NCI-H146 treated with DMSO at 0.1 percent for 48 hours (cell line): ENCODE measurements at regions not wholly inside any gene's neighbourhood (a gene's known extent, or its start where the extent isn't known, plus 50 kb on each side); places are given as distances from the start of the nearest gene placed in this dataset.
A peak's percentile ranks its signal among the peaks of the same experiment; 100 is the strongest.

Experiments used
- DNase-seq: peaks from one replicate; lab custom pipeline; 2025; ENCODE audit not compliant: unreplicated experiment; lab: John Stamatoyannopoulos, UW

DNA sequence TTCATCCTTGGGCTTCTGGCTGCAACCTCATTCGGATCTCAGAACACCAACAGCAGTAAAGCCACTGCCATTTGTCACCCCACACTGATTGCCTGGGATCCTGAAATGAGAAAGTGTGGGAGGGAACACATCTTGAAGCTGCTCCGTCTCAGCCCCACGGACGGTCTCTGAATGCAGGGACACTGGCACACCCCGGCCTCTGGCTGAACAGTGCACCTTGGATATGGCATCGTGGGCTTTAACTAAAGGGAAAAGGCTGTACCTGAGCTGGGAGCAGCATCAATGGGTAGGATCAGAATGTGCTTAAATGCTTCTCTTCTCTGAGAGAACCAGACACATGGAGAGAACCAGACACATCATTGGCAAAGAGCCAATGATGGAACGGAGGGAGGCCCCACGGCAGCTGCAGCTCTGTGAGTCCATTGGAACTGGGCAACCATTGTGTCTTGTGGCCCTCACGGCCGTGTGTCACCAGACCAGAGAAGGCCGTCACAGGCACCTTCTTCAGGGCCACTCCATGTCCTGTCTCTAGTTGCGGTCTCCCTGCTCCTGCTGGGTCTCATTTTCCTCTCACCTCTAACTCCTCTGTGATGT lies 193.4 kb upstream of the MYT1L start:
- DNase-seq = no peak

GRCh38 chr2:2523461-2524347 lies 192.6 kb upstream of the MYT1L start:
- DNase-seq = no peak

DNA sequence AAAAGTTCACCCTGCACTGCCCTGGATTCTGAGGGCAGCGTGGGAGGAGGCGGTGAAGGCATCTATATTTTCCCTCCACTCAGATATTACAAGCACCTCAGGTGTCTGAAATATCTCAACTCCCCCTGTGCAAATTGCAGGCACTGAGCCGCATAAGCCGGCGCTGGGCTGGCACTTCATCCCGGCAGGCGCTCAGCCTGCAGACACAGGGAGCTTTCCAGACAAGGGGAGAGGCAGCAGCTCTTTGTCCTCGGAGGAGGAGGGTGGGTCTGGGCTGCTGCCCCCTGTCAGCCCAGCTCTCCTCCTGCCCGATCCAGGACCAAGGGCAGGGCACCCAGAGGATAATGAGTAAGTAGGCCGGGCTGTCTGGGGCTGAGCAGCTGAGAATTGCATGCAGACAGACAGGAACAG lies 189.3 kb upstream of the MYT1L start:
- no peak for DNase-seq

GRCh38 chr2:2519381-2519780 lies 188.3 kb upstream of the MYT1L start:
- no peak for DNase-seq

- peak; percentile 11 for DNase-seq
Measured at GRCh38 chr2:2517399-2517798, 186.3 kb upstream of the MYT1L start.

- DNase-seq = no peak
Measured at GRCh38 chr2:2516386-2516785, 185.3 kb upstream of the MYT1L start.

DNA sequence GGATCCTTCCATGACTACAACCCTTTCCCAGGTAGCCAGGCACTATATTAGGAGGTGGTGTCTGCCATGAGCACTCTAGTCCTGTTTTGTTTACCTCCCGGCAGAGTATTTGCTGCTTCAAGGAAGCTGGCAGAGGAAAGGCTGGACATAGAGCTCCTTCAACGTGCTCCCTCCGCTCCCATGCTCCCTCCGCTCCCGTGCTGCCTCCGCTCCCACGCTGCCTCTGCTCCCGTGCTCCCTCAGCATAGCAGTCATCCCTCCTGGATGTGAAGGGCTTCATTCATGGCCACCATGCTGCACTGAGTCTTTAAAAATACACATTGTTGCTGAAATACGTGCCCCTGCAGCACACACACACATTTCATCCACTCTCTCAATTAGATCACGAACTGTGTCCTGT lies 181.9 kb upstream of the MYT1L start:
- DNase-seq = no peak

- DNase-seq = peak; percentile 82
Measured at GRCh38 chr2:2507417-2507997, 176.4 kb upstream of the MYT1L start.

GRCh38 chr2:2506536-2506935 lies 175.5 kb upstream of the MYT1L start:
- DNase-seq = no peak

DNA sequence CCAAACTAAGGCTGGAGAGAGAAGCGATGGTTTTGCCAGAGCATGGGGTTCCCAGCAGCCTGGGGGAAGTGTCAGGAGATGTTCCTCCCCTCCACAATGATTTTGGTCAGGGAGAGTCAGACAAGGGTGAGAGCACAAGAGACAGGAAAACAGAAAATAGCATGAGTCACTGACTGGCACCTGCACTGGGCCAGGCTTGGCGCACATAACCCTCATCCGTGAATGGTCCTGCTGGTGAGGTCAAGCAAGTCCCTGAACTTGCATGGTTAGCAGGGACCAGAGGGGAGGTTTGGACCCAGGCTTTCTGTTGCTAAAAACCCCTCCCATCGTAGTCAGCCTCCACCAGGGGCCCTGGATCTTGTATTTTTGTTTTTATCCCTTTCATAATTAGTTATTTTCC lies 174.5 kb upstream of the MYT1L start:
- no peak for DNase-seq

- no peak for DNase-seq
Measured at GRCh38 chr2:2503864-2504418, 172.9 kb upstream of the MYT1L start.

- DNase-seq = no peak
Measured at GRCh38 chr2:2502201-2502549, 171.1 kb upstream of the MYT1L start.

GRCh38 chr2:2501454-2502200 lies 170.6 kb upstream of the MYT1L start:
- DNase-seq = no peak

- no peak for DNase-seq
Measured at GRCh38 chr2:2495606-2496005, 164.5 kb upstream of the MYT1L start.

DNA sequence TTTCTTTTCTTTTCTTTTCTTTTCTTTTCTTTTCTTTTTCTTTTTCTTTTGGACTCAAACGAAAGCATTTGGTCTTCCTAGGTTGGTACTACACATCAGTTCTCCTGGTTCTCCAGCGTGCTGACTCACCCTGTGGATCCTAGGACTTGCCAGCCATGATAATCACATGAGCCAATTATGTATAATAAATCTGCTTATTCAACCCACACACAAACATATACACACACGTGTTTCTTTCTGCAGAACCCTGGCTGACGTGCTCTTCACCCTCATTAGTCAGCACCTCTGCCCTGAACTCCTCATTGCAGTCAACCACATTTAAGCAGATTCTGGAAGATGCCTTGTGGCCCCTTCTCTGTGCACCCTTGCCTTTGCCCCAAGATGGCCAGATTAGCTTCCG lies 162.4 kb upstream of the MYT1L start:
- no peak for DNase-seq

DNA sequence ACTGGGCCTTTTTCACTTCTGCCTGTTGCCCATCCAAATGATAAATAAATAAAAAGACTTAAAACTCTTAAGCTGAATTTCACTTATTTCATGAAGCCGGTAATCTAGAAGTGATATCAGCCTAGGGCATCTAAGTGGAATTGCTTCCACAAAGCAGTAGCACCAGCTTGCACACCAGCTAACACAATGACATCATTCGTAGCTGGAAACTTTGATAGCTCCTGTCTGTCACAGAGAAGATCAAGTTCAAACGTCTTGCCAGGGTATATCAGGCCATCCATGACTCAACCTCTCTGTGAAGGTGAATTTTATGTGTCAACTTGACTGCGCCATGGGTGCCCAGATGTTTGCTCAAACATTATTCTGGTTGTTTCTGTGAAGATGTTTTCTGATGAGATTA lies 161.7 kb upstream of the MYT1L start:
- DNase-seq = no peak

GRCh38 chr2:2491964-2492363 lies 160.9 kb upstream of the MYT1L start:
- DNase-seq = no peak

DNA sequence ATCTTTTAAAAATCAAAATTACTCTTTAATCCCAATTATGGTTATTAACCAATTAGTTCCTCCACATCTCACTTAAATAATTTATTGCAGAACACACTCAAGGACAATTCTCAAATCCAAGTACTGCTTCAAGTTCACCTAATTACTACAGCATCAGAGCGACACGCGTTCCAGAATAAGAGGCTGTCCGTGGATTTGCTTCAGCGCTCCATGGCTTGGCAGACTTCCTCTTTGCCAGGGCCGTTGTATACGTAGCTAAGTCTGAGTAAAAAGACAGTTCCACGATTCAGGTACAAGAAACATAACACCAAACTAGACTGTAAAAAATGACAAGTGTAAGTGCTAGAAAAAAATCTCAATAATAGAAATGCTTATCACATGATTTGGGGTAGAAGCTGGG lies 153.2 kb upstream of the MYT1L start:
- no peak for DNase-seq

DNA sequence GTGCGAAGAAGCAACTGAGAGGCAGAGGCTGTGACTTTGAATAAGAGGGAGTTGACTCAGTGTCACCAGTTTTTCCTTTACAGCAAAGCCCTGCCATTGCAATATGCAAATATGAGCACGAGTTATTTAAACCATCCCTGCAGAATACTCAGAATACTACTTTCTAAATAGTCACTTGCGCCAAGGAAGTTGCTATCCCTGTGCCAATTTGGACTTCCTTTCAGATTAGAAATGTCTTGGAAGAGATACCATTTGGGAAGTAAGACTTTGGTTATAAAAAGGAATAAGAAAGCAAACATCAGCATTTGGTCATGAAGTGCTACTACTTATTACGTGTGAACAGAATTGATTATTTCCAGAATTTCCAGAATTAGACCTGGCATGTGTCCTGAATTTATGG lies 151.8 kb upstream of the MYT1L start:
- no peak for DNase-seq

- peak; percentile 74 for DNase-seq
Measured at GRCh38 chr2:2472881-2473280, 141.8 kb upstream of the MYT1L start.

DNA sequence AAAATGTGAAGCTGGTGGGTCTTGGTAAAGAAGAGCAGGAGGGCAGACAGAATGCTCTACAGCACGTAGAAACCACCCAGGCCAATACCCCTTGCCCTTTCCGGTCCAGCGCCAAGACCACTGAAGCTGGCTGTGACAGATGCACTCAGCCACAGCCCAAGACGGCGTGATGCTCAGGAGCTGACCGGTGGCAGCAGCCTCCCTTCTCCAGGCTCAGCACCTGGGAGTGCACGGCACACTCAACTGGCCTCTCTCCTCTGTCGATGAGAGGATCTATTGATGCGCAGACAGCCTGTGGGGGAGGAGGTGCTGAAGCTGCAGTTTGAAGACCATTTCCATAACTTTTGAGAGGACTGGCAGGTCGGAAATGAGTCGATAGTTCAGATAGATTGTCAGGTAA lies 141.0 kb upstream of the MYT1L start:
- DNase-seq = no peak
